ENCODE measurements at regions not wholly inside any gene's neighbourhood (a gene's known extent, or its start where the extent isn't known, plus 50 kb on each side); places are given as distances from the start of the nearest gene placed in this dataset.
A peak's percentile ranks its signal among the peaks of the same experiment; 100 is the strongest.
"Not testable (repeated sequence)": the region's sequence is repeated elsewhere in the genome, so short reads cannot be mapped to it uniquely, and the experiment has no call there.

DNA sequence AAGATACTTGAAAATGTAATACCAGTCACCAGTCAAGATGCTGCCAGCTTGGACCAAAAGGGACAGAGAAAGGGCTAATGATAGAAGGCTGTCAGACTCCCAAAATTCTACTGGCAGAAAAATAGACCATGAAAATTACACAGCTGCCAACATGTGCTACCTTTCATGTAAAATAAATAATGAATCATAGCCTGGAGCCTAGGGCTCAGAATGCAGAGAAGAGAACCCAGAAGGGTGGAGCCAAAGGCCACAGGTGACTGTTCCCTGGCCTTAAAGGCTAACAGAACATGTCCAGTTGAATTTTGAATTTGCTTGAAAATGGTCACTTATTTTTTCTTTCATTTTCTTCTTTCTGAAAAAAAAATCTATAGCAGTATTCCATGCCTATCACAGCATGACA is 1827.0 kb upstream of the MIR17HG start:
- peaks cover 2% of the 10 kb centered on the region for H3K4me1 ChIP-seq (ENCODE audit: insufficient read depth, low read length, poor library complexity, severe bottlenecking)
- intact Hi-C loops (cut with micrococcal nuclease; ENCODE audit: unreplicated experiment): loop anchor here (5.0 kb wide), 1 partner anchor 162 kb away; no protein-coding TSS in a partner anchor
- H3K27ac ChIP-seq (ENCODE audit: low read depth, low read length, poor library complexity, severe bottlenecking): peak overlapping the region; percentile 19
- POLR2A ChIA-PET (ENCODE audit: low non-redundant PET): no interaction called here
- DNase-seq (ENCODE audit: low spot score): no peak
- H3K9me3 ChIP-seq (ENCODE audit: low read depth, low read length, poor library complexity, severe bottlenecking): no peaks in the 10 kb centered on the region
- no peaks in the 10 kb centered on the region for H3K36me3 ChIP-seq (ENCODE audit: insufficient read depth, low read length, poor library complexity, severe bottlenecking)
- H3K27me3 ChIP-seq (replicated peaks; ENCODE audit: insufficient read depth, low read depth, low read length, poor library complexity): no peaks in the 10 kb centered on the region
- TF ChIP-seq, protein P1, sequence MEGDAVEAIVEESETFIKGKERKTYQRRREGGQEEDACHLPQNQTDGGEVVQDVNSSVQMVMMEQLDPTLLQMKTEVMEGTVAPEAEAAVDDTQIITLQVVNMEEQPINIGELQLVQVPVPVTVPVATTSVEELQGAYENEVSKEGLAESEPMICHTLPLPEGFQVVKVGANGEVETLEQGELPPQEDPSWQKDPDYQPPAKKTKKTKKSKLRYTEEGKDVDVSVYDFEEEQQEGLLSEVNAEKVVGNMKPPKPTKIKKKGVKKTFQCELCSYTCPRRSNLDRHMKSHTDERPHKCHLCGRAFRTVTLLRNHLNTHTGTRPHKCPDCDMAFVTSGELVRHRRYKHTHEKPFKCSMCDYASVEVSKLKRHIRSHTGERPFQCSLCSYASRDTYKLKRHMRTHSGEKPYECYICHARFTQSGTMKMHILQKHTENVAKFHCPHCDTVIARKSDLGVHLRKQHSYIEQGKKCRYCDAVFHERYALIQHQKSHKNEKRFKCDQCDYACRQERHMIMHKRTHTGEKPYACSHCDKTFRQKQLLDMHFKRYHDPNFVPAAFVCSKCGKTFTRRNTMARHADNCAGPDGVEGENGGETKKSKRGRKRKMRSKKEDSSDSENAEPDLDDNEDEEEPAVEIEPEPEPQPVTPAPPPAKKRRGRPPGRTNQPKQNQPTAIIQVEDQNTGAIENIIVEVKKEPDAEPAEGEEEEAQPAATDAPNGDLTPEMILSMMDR (conservative IDR thresholded peaks at IDR 0.05; ENCODE audit: low read depth, low read length): no peak
- no peak for TF ChIP-seq EZH2 (IDR thresholded peaks at IDR 0.05; ENCODE audit: borderline replicate concordance, low read depth, low read length, poor library complexity, severe bottlenecking)
- no peak overlapping the region for H3K4me3 ChIP-seq (ENCODE audit: low read depth, low read length, poor library complexity, severe bottlenecking)
- CTCF ChIA-PET: no interaction called here
- no TSS peak for BruUV-seq (replicated peaks)

DNA sequence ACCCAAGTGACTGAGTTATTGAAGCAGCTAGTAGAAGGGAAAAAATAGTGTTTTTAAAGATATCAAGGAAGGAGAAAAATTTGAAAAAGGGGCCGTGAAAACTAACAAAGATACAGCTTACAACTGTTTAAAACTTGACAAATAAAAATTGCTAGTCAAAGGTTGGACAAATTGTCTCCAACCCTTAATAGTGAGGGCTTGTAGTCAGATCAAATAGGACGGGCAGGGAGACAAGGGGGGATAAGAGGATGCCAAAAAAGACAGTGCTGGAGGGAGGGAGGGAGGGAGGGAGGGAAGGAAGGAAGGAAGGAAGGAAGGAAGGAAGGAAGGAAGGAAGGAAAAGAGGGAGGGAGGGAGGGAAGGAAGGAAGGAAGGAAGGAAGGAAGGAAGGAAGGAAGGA is 1825.8 kb upstream of the MIR17HG start:
- H3K9me3 ChIP-seq (ENCODE audit: low read depth, low read length, poor library complexity, severe bottlenecking); H3K27me3 ChIP-seq (replicated peaks; ENCODE audit: insufficient read depth, low read depth, low read length, poor library complexity); POLR2A ChIA-PET (ENCODE audit: low non-redundant PET); H3K36me3 ChIP-seq (ENCODE audit: insufficient read depth, low read length, poor library complexity, severe bottlenecking); CTCF ChIA-PET; H3K4me1 ChIP-seq (ENCODE audit: insufficient read depth, low read length, poor library complexity, severe bottlenecking); H3K4me3 ChIP-seq (ENCODE audit: low read depth, low read length, poor library complexity, severe bottlenecking); BruUV-seq (replicated peaks): not testable (repeated sequence)
- peak; percentile 64 for DNase-seq (ENCODE audit: low spot score)
- peak overlapping the region; percentile 19 for H3K27ac ChIP-seq (ENCODE audit: low read depth, low read length, poor library complexity, severe bottlenecking)
- intact Hi-C loops (cut with micrococcal nuclease; ENCODE audit: unreplicated experiment): loop anchor here (2.0 to 5.0 kb wide), 2 partner anchors 161 to 173 kb away; no protein-coding TSS in a partner anchor

DNA sequence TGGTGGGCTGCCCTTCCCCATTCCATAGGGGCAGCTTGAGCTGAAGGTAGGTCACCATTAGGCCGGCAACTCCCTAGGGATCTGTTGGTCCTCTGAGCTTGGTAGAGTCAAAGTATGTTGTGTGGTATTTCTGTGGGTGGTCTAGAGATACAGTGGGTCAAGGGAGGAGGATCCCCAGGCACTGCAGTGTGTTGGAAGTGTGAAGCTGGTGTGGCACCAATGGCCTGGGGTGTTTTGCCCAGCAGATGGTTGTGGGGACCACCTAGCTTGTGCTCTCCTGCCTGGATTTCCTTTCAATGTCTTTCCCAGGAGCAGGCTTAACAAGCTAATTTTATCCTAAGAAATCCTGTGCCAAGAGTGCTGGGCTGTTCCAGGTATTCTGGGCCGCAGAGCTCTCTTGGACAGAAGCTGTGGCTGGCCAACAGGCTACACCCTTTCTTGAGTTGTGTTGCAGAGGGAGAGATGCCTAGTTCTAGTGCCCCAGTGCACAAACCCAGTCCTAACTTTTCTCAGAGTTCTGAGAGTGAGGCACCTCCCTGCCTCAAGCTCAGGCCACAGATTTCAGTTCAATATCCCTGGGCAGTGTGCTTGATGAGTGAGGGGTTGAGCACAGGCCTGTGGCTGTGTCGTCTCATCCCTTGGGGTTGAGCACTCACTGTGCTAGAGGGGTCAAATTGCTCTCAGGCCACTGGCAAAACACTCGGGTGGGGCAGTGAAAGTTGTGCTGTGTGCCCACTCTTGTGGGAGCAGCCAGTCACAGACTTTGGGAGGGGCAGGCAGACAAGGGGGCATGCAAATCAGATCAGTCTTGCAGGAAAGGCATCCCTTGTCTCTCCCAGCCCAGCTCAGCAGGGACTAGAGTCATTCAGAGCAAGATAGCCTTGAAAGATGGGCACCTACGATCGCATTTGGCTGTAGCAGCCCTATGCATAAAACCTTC is 1806.1 kb upstream of the MIR17HG start:
- DNase-seq (ENCODE audit: low spot score): no peak
- TF ChIP-seq, protein P1 (conservative IDR thresholded peaks at IDR 0.05; ENCODE audit: low read depth, low read length): no peak
- TF ChIP-seq EZH2 (IDR thresholded peaks at IDR 0.05; ENCODE audit: borderline replicate concordance, low read depth, low read length, poor library complexity, severe bottlenecking): no peak
- no TSS peak for BruUV-seq (replicated peaks)
- Histone ChIP-seq H3K4me1 (ENCODE audit: insufficient read depth, low read length, poor library complexity, severe bottlenecking) (no peaks in the 10 kb centered on the region), H3K27me3 (replicated peaks; ENCODE audit: insufficient read depth, low read depth, low read length, poor library complexity) (no peaks in the 10 kb centered on the region), H3K36me3 (ENCODE audit: insufficient read depth, low read length, poor library complexity, severe bottlenecking) (no peaks in the 10 kb centered on the region), H3K4me3 (ENCODE audit: low read depth, low read length, poor library complexity, severe bottlenecking) (no peak overlapping the region), H3K27ac (ENCODE audit: low read depth, low read length, poor library complexity, severe bottlenecking) (no peak overlapping the region), H3K9me3 (ENCODE audit: low read depth, low read length, poor library complexity, severe bottlenecking) (no peaks in the 10 kb centered on the region)
- POLR2A ChIA-PET (ENCODE audit: low non-redundant PET): no interaction called here
- intact Hi-C loops (cut with micrococcal nuclease; ENCODE audit: unreplicated experiment): no loop called here
- CTCF ChIA-PET: no interaction called here

DNA sequence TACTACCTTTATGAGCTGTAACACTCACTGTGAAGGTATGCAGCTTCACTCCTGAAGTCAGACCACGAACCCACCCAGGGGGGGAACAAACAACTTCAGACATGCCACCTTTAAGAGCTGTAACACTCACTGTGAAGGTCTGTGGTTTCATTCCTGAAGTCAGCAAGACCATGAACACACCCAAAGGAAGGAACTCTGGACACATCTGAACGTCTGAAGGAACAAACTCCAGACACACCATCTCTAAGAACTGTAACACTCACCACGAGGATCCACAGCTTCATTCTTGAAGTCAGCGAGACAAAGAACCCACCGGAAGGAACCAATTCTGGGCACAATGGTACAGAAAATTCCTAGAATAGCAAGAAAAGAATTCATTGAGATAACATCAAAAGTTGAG is 1796.5 kb upstream of the MIR17HG start:
- TF ChIP-seq, protein P1 (conservative IDR thresholded peaks at IDR 0.05; ENCODE audit: low read depth, low read length): no peak
- no peak for TF ChIP-seq EZH2 (IDR thresholded peaks at IDR 0.05; ENCODE audit: borderline replicate concordance, low read depth, low read length, poor library complexity, severe bottlenecking)
- BruUV-seq (replicated peaks): no TSS peak
- no peaks in the 10 kb centered on the region for H3K9me3 ChIP-seq (ENCODE audit: low read depth, low read length, poor library complexity, severe bottlenecking)
- no peaks in the 10 kb centered on the region for H3K4me1 ChIP-seq (ENCODE audit: insufficient read depth, low read length, poor library complexity, severe bottlenecking)
- H3K27ac ChIP-seq (ENCODE audit: low read depth, low read length, poor library complexity, severe bottlenecking): no peak overlapping the region
- intact Hi-C loops (cut with micrococcal nuclease; ENCODE audit: unreplicated experiment): no loop called here
- no peaks in the 10 kb centered on the region for H3K36me3 ChIP-seq (ENCODE audit: insufficient read depth, low read length, poor library complexity, severe bottlenecking)
- H3K27me3 ChIP-seq (replicated peaks; ENCODE audit: insufficient read depth, low read depth, low read length, poor library complexity): no peaks in the 10 kb centered on the region
- peak; percentile 21 for DNase-seq (ENCODE audit: low spot score)
- CTCF ChIA-PET: no interaction called here
- no peak overlapping the region for H3K4me3 ChIP-seq (ENCODE audit: low read depth, low read length, poor library complexity, severe bottlenecking)
- POLR2A ChIA-PET (ENCODE audit: low non-redundant PET): no interaction called here

Data from A673 (cell line).